Thyroid gland (tissue), 4 donors: ENCODE measurements at regions not wholly inside any gene's neighbourhood (a gene's known extent, or its start where the extent isn't known, plus 50 kb on each side); places are given as distances from the start of the nearest gene placed in this dataset.

Experiments used
- POLR2A ChIP-seq, 2 donors: fragments of 450-650 bp; IDR thresholded peaks; one replicate each; pipeline ENCODE4 v1.6.1; 2017; ENCODE audit warnings: antibody characterized with exemption in 2 of 2, mild to moderate bottlenecking in 2 of 2, moderate library complexity in 1 of 2
- TF ChIP-seq, protein P1 (sequence below), 6 experiments: fragments of 200-600 bp in 3 of 6; fragments of 450-650 bp in 3 of 6; sonication (generic) in 3 of 6; IDR thresholded peaks; one replicate each; pipeline ENCODE4 v1.5.1; 2016 to 2019; ENCODE audit warnings: antibody characterized with exemption in 6 of 6, mild to moderate bottlenecking in 2 of 6, inconsistent platforms in 1 of 6, moderate library complexity in 1 of 6

DNA sequence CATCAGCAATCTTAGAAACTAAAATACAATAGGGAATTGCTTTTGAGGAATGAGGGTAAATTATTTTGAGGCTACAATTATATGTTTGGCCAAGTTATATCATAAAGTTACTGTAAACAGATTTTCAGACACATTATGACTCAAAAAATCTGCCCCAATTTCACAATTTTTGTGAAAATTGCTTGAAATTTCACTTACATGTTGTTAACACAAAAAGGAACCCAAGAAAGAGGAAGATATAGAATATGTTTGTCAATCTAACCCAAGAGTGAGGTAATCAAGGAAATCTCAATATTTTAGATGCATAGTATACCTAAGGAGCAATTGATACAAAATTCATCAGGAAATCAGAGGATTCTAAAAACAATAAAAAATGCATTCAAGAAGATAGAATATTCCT, 73.9 kb upstream of the FNDC3A start:
- TF ChIP-seq, protein P1, sequence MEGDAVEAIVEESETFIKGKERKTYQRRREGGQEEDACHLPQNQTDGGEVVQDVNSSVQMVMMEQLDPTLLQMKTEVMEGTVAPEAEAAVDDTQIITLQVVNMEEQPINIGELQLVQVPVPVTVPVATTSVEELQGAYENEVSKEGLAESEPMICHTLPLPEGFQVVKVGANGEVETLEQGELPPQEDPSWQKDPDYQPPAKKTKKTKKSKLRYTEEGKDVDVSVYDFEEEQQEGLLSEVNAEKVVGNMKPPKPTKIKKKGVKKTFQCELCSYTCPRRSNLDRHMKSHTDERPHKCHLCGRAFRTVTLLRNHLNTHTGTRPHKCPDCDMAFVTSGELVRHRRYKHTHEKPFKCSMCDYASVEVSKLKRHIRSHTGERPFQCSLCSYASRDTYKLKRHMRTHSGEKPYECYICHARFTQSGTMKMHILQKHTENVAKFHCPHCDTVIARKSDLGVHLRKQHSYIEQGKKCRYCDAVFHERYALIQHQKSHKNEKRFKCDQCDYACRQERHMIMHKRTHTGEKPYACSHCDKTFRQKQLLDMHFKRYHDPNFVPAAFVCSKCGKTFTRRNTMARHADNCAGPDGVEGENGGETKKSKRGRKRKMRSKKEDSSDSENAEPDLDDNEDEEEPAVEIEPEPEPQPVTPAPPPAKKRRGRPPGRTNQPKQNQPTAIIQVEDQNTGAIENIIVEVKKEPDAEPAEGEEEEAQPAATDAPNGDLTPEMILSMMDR (IDR thresholded peaks at IDR 0.05): no peak
- TF ChIP-seq POLR2A (IDR thresholded peaks at IDR 0.05): no peak
